Endothelial cell of umbilical vein (primary cell): ENCODE measurements at regions not wholly inside any gene's neighbourhood (a gene's known extent, or its start where the extent isn't known, plus 50 kb on each side); places are given as distances from the start of the nearest gene placed in this dataset.

Experiments used
- BruUV-seq: library from RNA; stranded (reverse); fragments of 400-500 nt; replicated peaks from 2 replicates; lab custom pipeline; 2021; lab: Mats Ljungman, UMichigan
- CTCF ChIA-PET: fragments of 300-600, 350-600 bp; sonication (Branson Sonifier 250); formaldehyde crosslinking; loops from one replicate; lab custom pipeline; 2021; ENCODE audit warnings: antibody characterized with exemption, inconsistent platforms; lab: Charles Lee
- POLR2A ChIA-PET: fragments of 300-600, 350-600 bp; sonication (Branson Sonifier 250); formaldehyde crosslinking; loops from one replicate; lab custom pipeline; 2021; ENCODE audit warnings: antibody characterized with exemption, inconsistent platforms; lab: Charles Lee
- DNase-seq: peaks from one replicate; pipeline ENCODE4 v3.0.0-alpha.2; 2011; ENCODE audit warnings: low read depth, low spot score
- FAIRE-seq: peaks from 2 replicates; lab custom pipeline; 2011; peaks lifted over from hg19 to GRCh38; lab: Jason Lieb, UNC
- H2AFZ ChIP-seq: 2 replicates; pipeline ENCODE4 v1.6.0; 2012; ENCODE audit warnings: low read depth, low read length, control low read depth, inconsistent platforms
- H3K27ac ChIP-seq: 2 replicates; pipeline ENCODE4 v1.5.1; 2011; ENCODE audit warnings: low read depth, mild to moderate bottlenecking, control low read depth, low read length, moderate library complexity; ENCODE audit not compliant: insufficient read depth
- H3K27me3 ChIP-seq, 2 experiments: 2 replicates each; pipeline versions ENCODE4 v1.6.0 to v1.6.1; 2011; ENCODE audit warnings: low read length in 2 of 2, mixed read lengths in 1 of 2; ENCODE audit not compliant: control insufficient read depth in 2 of 2, insufficient read depth in 2 of 2
- H3K36me3 ChIP-seq, 2 experiments: 2 replicates in 1 of 2; 3 replicates in 1 of 2; pipeline ENCODE4 v1.5.1; 2011; ENCODE audit warnings: low read length in 2 of 2, mild to moderate bottlenecking in 1 of 2, moderate library complexity in 1 of 2; ENCODE audit not compliant: control insufficient read depth in 2 of 2, insufficient read depth in 2 of 2; ENCODE audit errors: extremely low read depth in 1 of 2
- H3K4me1 ChIP-seq: 3 replicates; pipeline ENCODE4 v1.5.1; 2011; ENCODE audit warnings: mild to moderate bottlenecking, low read length; ENCODE audit not compliant: control insufficient read depth, insufficient read depth; ENCODE audit errors: extremely low read depth
- H3K4me2 ChIP-seq: 2 replicates; pipeline ENCODE4 v1.6.1; 2011; ENCODE audit warnings: low read length, control low read depth, mixed read lengths; ENCODE audit not compliant: insufficient read depth
- H3K4me3 ChIP-seq, 3 experiments: fragments of 200-600 bp in 1 of 3; sonication (generic), shearing (Covaris generic) in 1 of 3; replicated peaks in 1 of 3; 2 replicates each; pipeline ENCODE4 v1.5.1; 2011 to 2016; ENCODE audit warnings: control low read depth in 3 of 3, low read length in 3 of 3, mild to moderate bottlenecking in 2 of 3, inconsistent platforms in 1 of 3, low read depth in 1 of 3, moderate library complexity in 1 of 3; ENCODE audit not compliant: insufficient read depth in 1 of 3
- H3K79me2 ChIP-seq: 2 replicates; pipeline ENCODE4 v1.6.0; 2012; ENCODE audit warnings: low read length, inconsistent platforms; ENCODE audit not compliant: control insufficient read depth, insufficient read depth
- H3K9ac ChIP-seq: replicated peaks from 2 replicates; pipeline ENCODE3; 2011; ENCODE audit warnings: low read length, control low read depth; ENCODE audit not compliant: insufficient read depth; ENCODE audit errors: extremely low read depth
- H3K9me1 ChIP-seq: replicated peaks from 3 replicates; pipeline ENCODE4 v1.6.0; 2011; ENCODE audit warnings: mild to moderate bottlenecking, low read length; ENCODE audit not compliant: control insufficient read depth, insufficient read depth; ENCODE audit errors: extremely low read depth
- H3K9me3 ChIP-seq: replicated peaks from 2 replicates; pipeline ENCODE4 v1.5.1; 2012; ENCODE audit warnings: low read length, inconsistent platforms; ENCODE audit not compliant: control insufficient read depth, insufficient read depth
- H4K20me1 ChIP-seq: replicated peaks from 2 replicates; pipeline ENCODE3; 2011; ENCODE audit warnings: mild to moderate bottlenecking, low read length; ENCODE audit not compliant: control insufficient read depth, insufficient read depth; ENCODE audit errors: extremely low read depth
- CTCF ChIP-seq, 2 donors: IDR thresholded peaks; 1 replicate in 1 of 2; 2 replicates in 1 of 2; pipeline ENCODE4 v1.5.1; 2011; ENCODE audit warnings: low read length in 2 of 2, mild to moderate bottlenecking in 2 of 2, moderate library complexity in 2 of 2, control low read depth in 1 of 2, inconsistent platforms in 1 of 2, low read depth in 1 of 2; ENCODE audit not compliant: insufficient read depth in 1 of 2; ENCODE audit errors: extremely low read depth in 1 of 2
- EZH2 ChIP-seq: IDR thresholded peaks from 2 replicates; pipeline ENCODE4 v1.6.1; 2012; ENCODE audit warnings: borderline replicate concordance, low read depth, mild to moderate bottlenecking, moderate library complexity, low read length, inconsistent platforms; ENCODE audit not compliant: severe bottlenecking
- FOS ChIP-seq: IDR thresholded peaks from 2 replicates; pipeline ENCODE4 v1.6.1; 2011; ENCODE audit warnings: mild to moderate bottlenecking, low read length, moderate library complexity, borderline replicate concordance; ENCODE audit not compliant: insufficient read depth
- GATA2 ChIP-seq: IDR thresholded peaks from 2 replicates; pipeline ENCODE4 v1.7.0; 2011; ENCODE audit warnings: low read depth, mild to moderate bottlenecking, moderate library complexity, mixed read lengths, low read length; ENCODE audit not compliant: insufficient read length, insufficient read depth
- JUN ChIP-seq: IDR thresholded peaks from 2 replicates; pipeline ENCODE4 v1.6.1; 2011; ENCODE audit warnings: borderline replicate concordance, low read depth; ENCODE audit not compliant: insufficient read length, insufficient read depth
- MAX ChIP-seq: IDR thresholded peaks from 2 replicates; pipeline ENCODE4 v1.6.1; 2011; ENCODE audit not compliant: insufficient read depth, insufficient read length
- MYC ChIP-seq: IDR thresholded peaks from one replicate; pipeline ENCODE4 v1.6.1; 2011; ENCODE audit warnings: mild to moderate bottlenecking, low read depth, low read length
- POLR2A ChIP-seq: IDR thresholded peaks from 2 replicates; pipeline ENCODE4 v1.6.1; 2012; ENCODE audit warnings: low read depth, mild to moderate bottlenecking, control low read depth, low read length
- POLR2AphosphoS5 ChIP-seq: IDR thresholded peaks from 2 replicates; pipeline ENCODE4 v1.6.1; 2012; ENCODE audit warnings: low read depth, mild to moderate bottlenecking, control low read depth, low read length, moderate library complexity; ENCODE audit not compliant: insufficient read depth
- dilution Hi-C: fragments of 300-500 bp; cut with MboI; formaldehyde crosslinking; loops from one replicate; pipeline ENCODE4 v1.15.0; 2019; ENCODE audit warnings: low sequenced_read_pairs; ENCODE audit not compliant: extremely low pct_ligation_motif_present
- intact Hi-C: fragments of 100-400 bp; cut with micrococcal nuclease; formaldehyde crosslinking; loops from one replicate; pipeline ENCODE4 v1.10.0; 2022

DNA sequence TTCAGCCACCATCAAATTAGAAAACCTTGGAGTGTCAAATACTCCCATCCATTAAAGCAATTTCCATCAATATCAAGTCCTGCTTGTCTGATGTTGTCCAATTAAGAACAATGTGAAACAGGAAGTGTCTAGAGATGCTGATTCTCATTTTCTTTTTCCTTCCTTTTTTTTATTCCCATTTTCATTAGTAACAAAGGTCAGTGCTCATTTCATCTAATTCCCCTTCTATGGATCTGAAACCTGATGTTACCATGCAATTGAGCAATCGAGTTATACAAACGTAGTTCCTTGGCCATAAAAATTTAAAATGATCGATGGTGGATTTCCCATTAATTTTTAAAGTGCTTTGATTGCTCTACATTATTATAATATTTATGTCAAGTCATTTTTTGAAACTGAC, 330.6 kb upstream of the ZC3H12C start:
- no peak overlapping the region for H3K4me3 ChIP-seq
- H3K79me2 ChIP-seq = no peaks in the 10 kb centered on the region
- DNase-seq = no peak
- H3K4me2 ChIP-seq = no peak overlapping the region
- TF ChIP-seq POLR2A (no peak), GATA2 (no peak), POLR2AphosphoS5 (no peak), EZH2 (no peak), CTCF (IDR thresholded peaks at IDR 0.05; ENCODE audit: extremely low read depth in 1 of 2, insufficient read depth in 1 of 2, low read depth in 1 of 2, low read length in 2 of 2) (no peak), MYC (no peak), MAX (no peak), JUN (no peak), FOS (no peak)
- dilution Hi-C loops = no loop called here
- H3K27ac ChIP-seq = no peak overlapping the region
- H2AFZ ChIP-seq = no peak overlapping the region
- H3K9me1 ChIP-seq = no peaks in the 10 kb centered on the region
- ChIA-PET POLR2A (no interaction called here), CTCF (no interaction called here)
- no peaks in the 10 kb centered on the region for H3K27me3 ChIP-seq
- H3K4me1 ChIP-seq = no peaks in the 10 kb centered on the region
- no peaks in the 10 kb centered on the region for H4K20me1 ChIP-seq
- no peak overlapping the region for H3K9ac ChIP-seq
- no peak for FAIRE-seq
- intact Hi-C loops = no loop called here
- H3K9me3 ChIP-seq = no peaks in the 10 kb centered on the region
- no TSS peak for BruUV-seq
- no peaks in the 10 kb centered on the region for H3K36me3 ChIP-seq
